ENCODE measurements at regions not wholly inside any gene's neighbourhood (a gene's known extent, or its start where the extent isn't known, plus 50 kb on each side); places are given as distances from the start of the nearest gene placed in this dataset.

GRCh38 chr3:76134166-76134565 is 348.8 kb upstream of the ZNF717 start:
- intact Hi-C loops (cut with micrococcal nuclease; ENCODE audit: unreplicated experiment) (no loop called here), in situ Hi-C loops (cut with HindIII; ENCODE audit: low pct_unique_long_range_greater_than_20kb, low sequenced_read_pairs) (no loop called here)
- H3K36me3 ChIP-seq (ENCODE audit: control insufficient read depth, insufficient read depth, low read length) = no peaks in the 10 kb centered on the region
- no peak for TF ChIP-seq POLR2AphosphoS5 (IDR thresholded peaks at IDR 0.05; ENCODE audit: low read depth, low read length)
- TF ChIP-seq SIN3A (IDR thresholded peaks at IDR 0.05; ENCODE audit: borderline replicate concordance, insufficient read depth, low read depth, low read length) = no peak
- TF ChIP-seq REST (IDR thresholded peaks at IDR 0.05; ENCODE audit: insufficient read depth in 1 of 2, low read depth in 2 of 2, low read length in 1 of 2) = no peak
- no peak for TF ChIP-seq CTCF (IDR thresholded peaks at IDR 0.05)
- TF ChIP-seq TCF7L2 (IDR thresholded peaks at IDR 0.05; ENCODE audit: low read depth, low read length) = no peak
- H3K27me3 ChIP-seq (ENCODE audit: control insufficient read depth, insufficient read depth, low read length) = no peaks in the 10 kb centered on the region
- H3K4me1 ChIP-seq (ENCODE audit: control insufficient read depth, insufficient read depth, low read length) = no peaks in the 10 kb centered on the region
- no peak overlapping the region for H3K27ac ChIP-seq (ENCODE audit: low read length)
- POLR2A ChIA-PET = no interaction called here
- no peaks in the 10 kb centered on the region for H3K9me3 ChIP-seq (ENCODE audit: control insufficient read depth, insufficient read depth, low read depth, low read length)
- ATAC-seq = no peak
- BruUV-seq (replicated peaks) = no TSS peak
- H3K4me3 ChIP-seq (ENCODE audit: low read depth in 2 of 2, low read length in 2 of 2) = no peak overlapping the region
- DNase-seq (ENCODE audit: low read depth, low spot score) = no peak
- CTCF ChIA-PET = no interaction called here

- intact Hi-C loops (cut with micrococcal nuclease; ENCODE audit: unreplicated experiment) (no loop called here), in situ Hi-C loops (cut with HindIII; ENCODE audit: low pct_unique_long_range_greater_than_20kb, low sequenced_read_pairs) (no loop called here)
- ATAC-seq (no peak), DNase-seq (ENCODE audit: low read depth, low spot score) (no peak)
- Histone ChIP-seq H3K9me3 (ENCODE audit: control insufficient read depth, insufficient read depth, low read depth, low read length) (no peaks in the 10 kb centered on the region), H3K4me3 (ENCODE audit: low read depth in 2 of 2, low read length in 2 of 2) (no peak overlapping the region), H3K4me1 (ENCODE audit: control insufficient read depth, insufficient read depth, low read length) (no peaks in the 10 kb centered on the region), H3K27ac (ENCODE audit: low read length) (no peak overlapping the region), H3K27me3 (ENCODE audit: control insufficient read depth, insufficient read depth, low read length) (no peaks in the 10 kb centered on the region), H3K36me3 (ENCODE audit: control insufficient read depth, insufficient read depth, low read length) (no peaks in the 10 kb centered on the region)
- CTCF ChIA-PET = no interaction called here
- no TSS peak for BruUV-seq (replicated peaks)
- POLR2A ChIA-PET = no interaction called here
- TF ChIP-seq POLR2AphosphoS5 (IDR thresholded peaks at IDR 0.05; ENCODE audit: low read depth, low read length) (no peak), TCF7L2 (IDR thresholded peaks at IDR 0.05; ENCODE audit: low read depth, low read length) (no peak), REST (IDR thresholded peaks at IDR 0.05; ENCODE audit: insufficient read depth in 1 of 2, low read depth in 2 of 2, low read length in 1 of 2) (no peak), SIN3A (IDR thresholded peaks at IDR 0.05; ENCODE audit: borderline replicate concordance, insufficient read depth, low read depth, low read length) (no peak), CTCF (IDR thresholded peaks at IDR 0.05) (no peak)
Measured at GRCh38 chr3:76138921-76139320, 353.6 kb upstream of the ZNF717 start.

Measured in Panc1 (cell line).